GM23338 (cell line): ENCODE measurements at regions not wholly inside any gene's neighbourhood (a gene's known extent, or its start where the extent isn't known, plus 50 kb on each side); places are given as distances from the start of the nearest gene placed in this dataset.
A peak's percentile ranks its signal among the peaks of the same experiment; 100 is the strongest.

Source experiments
- ATAC-seq: fragments of 200-7000 bp; cut with Tn5 transposase; 3 replicates; pipeline ENCODE4 v1.9.1; 2020
- DNase-seq: peaks from one replicate; pipeline ENCODE4 v3.0.0-alpha.2; 2015; ENCODE audit warnings: low spot score
- H2AFZ ChIP-seq: fragments of 200-600 bp; sonication (generic); 2 replicates; pipeline ENCODE4 v1.8.0; 2016; ENCODE audit warnings: antibody characterized with exemption, mild to moderate bottlenecking, moderate library complexity
- H3F3A ChIP-seq: fragments of 200-600 bp; sonication (generic); replicated peaks from 2 replicates; pipeline ENCODE4 v1.8.0; 2017; ENCODE audit warnings: antibody characterized with exemption, mixed run types, low read depth
- H3K27ac ChIP-seq: fragments of 200-600 bp; sonication (generic); 2 replicates; pipeline ENCODE4 v1.6.1; 2016; ENCODE audit warnings: low read depth
- H3K27me3 ChIP-seq: fragments of 200-600 bp; sonication (generic); 2 replicates; pipeline ENCODE4 v1.8.0; 2016; ENCODE audit warnings: mild to moderate bottlenecking, mixed run types, moderate library complexity; ENCODE audit not compliant: insufficient read depth
- H3K36me3 ChIP-seq: fragments of 200-600 bp; sonication (generic); 2 replicates; pipeline ENCODE4 v1.8.0; 2016; ENCODE audit warnings: mild to moderate bottlenecking; ENCODE audit not compliant: insufficient read depth
- H3K4me1 ChIP-seq: fragments of 200-600 bp; sonication (generic); 2 replicates; pipeline ENCODE4 v1.8.0; 2016; ENCODE audit warnings: mild to moderate bottlenecking, moderate library complexity; ENCODE audit not compliant: insufficient read depth
- H3K4me2 ChIP-seq: fragments of 200-600 bp; sonication (generic); 2 replicates; pipeline ENCODE4 v1.7.1; 2017; ENCODE audit warnings: mixed run types
- H3K4me3 ChIP-seq: fragments of 200-600 bp; sonication (generic); 2 replicates; pipeline ENCODE4 v1.6.1; 2016; ENCODE audit warnings: mixed run types
- H3K79me2 ChIP-seq: fragments of 200-600 bp; sonication (generic); replicated peaks from 2 replicates; pipeline ENCODE4 v1.8.0; 2017; ENCODE audit warnings: mild to moderate bottlenecking; ENCODE audit not compliant: insufficient read depth
- H3K9me2 ChIP-seq: fragments of 200-600 bp; sonication (generic); 2 replicates; pipeline ENCODE4 v1.8.0; 2017; ENCODE audit not compliant: insufficient read depth
- H4K20me1 ChIP-seq: fragments of 200-600 bp; sonication (generic); replicated peaks from 2 replicates; pipeline ENCODE4 v1.8.0; 2017; ENCODE audit warnings: mild to moderate bottlenecking; ENCODE audit not compliant: insufficient read depth
- H3K27ac Mint-ChIP-seq: 2 replicates; pipeline ENCODE4 v1.8.0; 2020; ENCODE audit warnings: inconsistent platforms, mild to moderate bottlenecking, moderate library complexity, mixed read lengths
- H3K27me3 Mint-ChIP-seq: 3 replicates; pipeline ENCODE4 v1.8.0; 2022; ENCODE audit warnings: low read depth, mild to moderate bottlenecking, moderate library complexity, mixed read lengths, inconsistent platforms; ENCODE audit not compliant: insufficient read depth, poor library complexity
- H3K36me3 Mint-ChIP-seq: 3 replicates; pipeline ENCODE4 v1.8.0; 2021; ENCODE audit warnings: low read depth, mild to moderate bottlenecking, inconsistent platforms, moderate library complexity, mixed read lengths
- H3K4me1 Mint-ChIP-seq: 3 replicates; pipeline ENCODE4 v1.8.0; 2020; ENCODE audit warnings: mild to moderate bottlenecking, inconsistent platforms, mixed read lengths
- H3K4me3 Mint-ChIP-seq: 3 replicates; pipeline ENCODE4 v1.8.0; 2021; ENCODE audit warnings: moderate library complexity, mild to moderate bottlenecking, inconsistent platforms, mixed read lengths
- H3K9me3 Mint-ChIP-seq: 3 replicates; pipeline ENCODE4 v1.8.0; 2020; ENCODE audit warnings: moderate library complexity, mild to moderate bottlenecking, inconsistent platforms, mixed read lengths
- CREB1 ChIP-seq: fragments of 250-450 bp; sonication (Bioruptor Pico); IDR thresholded peaks from 2 replicates; pipeline ENCODE4 v1.5.0; 2020; ENCODE audit warnings: low read depth, mild to moderate bottlenecking, moderate library complexity
- CTCF ChIP-seq, 2 experiments: fragments of 200-600 bp in 1 of 2; sonication (generic) in 1 of 2; conservative IDR thresholded peaks; 2 replicates each; pipeline versions ENCODE4 v1.5.1 to v1.6.1; 2016 to 2017; ENCODE audit warnings: antibody characterized with exemption in 2 of 2, low read depth in 2 of 2, mild to moderate bottlenecking in 2 of 2, moderate library complexity in 1 of 2
- ETS1 ChIP-seq: IDR thresholded peaks from 2 replicates; pipeline ENCODE4 v1.6.1; 2016; ENCODE audit warnings: antibody characterized with exemption
- EZH2 ChIP-seq: fragments of 200-600 bp; sonication (generic); IDR thresholded peaks from one replicate; pipeline ENCODE4 v1.8.0; 2017; ENCODE audit warnings: antibody characterized with exemption, mild to moderate bottlenecking, low read depth; ENCODE audit not compliant: unreplicated experiment
- EZH2phosphoT487 ChIP-seq: fragments of 200-600 bp; sonication (generic); IDR thresholded peaks from one replicate; pipeline ENCODE4 v1.8.1; 2018; ENCODE audit warnings: antibody characterized with exemption; ENCODE audit not compliant: unreplicated experiment
- JUNB ChIP-seq: IDR thresholded peaks from one replicate; pipeline ENCODE4 v1.6.1; 2016; ENCODE audit warnings: antibody characterized with exemption; ENCODE audit not compliant: unreplicated experiment
- NANOG ChIP-seq: IDR thresholded peaks from 2 replicates; pipeline ENCODE4 v1.6.1; 2016; ENCODE audit warnings: antibody characterized with exemption, borderline replicate concordance
- POLR2AphosphoS5 ChIP-seq: IDR thresholded peaks from 2 replicates; pipeline ENCODE4 v1.6.1; 2016; ENCODE audit warnings: antibody characterized with exemption, low read depth
- REST ChIP-seq: IDR thresholded peaks from one replicate; pipeline ENCODE4 v1.6.1; 2018; ENCODE audit warnings: antibody characterized with exemption; ENCODE audit not compliant: unreplicated experiment
- STAT1 ChIP-seq: IDR thresholded peaks from one replicate; pipeline ENCODE4 v1.6.1; 2016; ENCODE audit warnings: antibody characterized with exemption; ENCODE audit not compliant: unreplicated experiment
- ZNF114 ChIP-seq: fragments of 250-450 bp; sonication (Bioruptor Pico); IDR thresholded peaks from 2 replicates; pipeline ENCODE4 v1.5.0; 2020; ENCODE audit warnings: mild to moderate bottlenecking, moderate library complexity
- ZNF331 ChIP-seq: fragments of 250-450 bp; sonication (Bioruptor Pico); IDR thresholded peaks from 2 replicates; pipeline ENCODE4 v1.5.0; 2020; ENCODE audit warnings: low read depth, mild to moderate bottlenecking, moderate library complexity
- ZNF462 ChIP-seq: fragments of 250-450 bp; sonication (Bioruptor Pico); IDR thresholded peaks from 2 replicates; pipeline ENCODE4 v1.5.0; 2020; ENCODE audit warnings: mild to moderate bottlenecking, moderate library complexity

- H3K27ac ChIP-seq = no peak overlapping the region
- no peaks in the 10 kb centered on the region for H3K36me3 Mint-ChIP-seq
- DNase-seq (peak; percentile 45), ATAC-seq (peak; percentile 54)
- no peaks in the 10 kb centered on the region for H3K79me2 ChIP-seq
- H3K4me3 ChIP-seq = no peak overlapping the region
- H2AFZ ChIP-seq = no peak overlapping the region
- H3K4me1 Mint-ChIP-seq = peaks cover 43% of the 10 kb centered on the region
- H3K9me3 Mint-ChIP-seq = no peaks in the 10 kb centered on the region
- peaks cover 42% of the 10 kb centered on the region for H3K4me1 ChIP-seq
- no peaks in the 10 kb centered on the region for H4K20me1 ChIP-seq
- no peak overlapping the region for H3K27ac Mint-ChIP-seq
- no peaks in the 10 kb centered on the region for H3K27me3 ChIP-seq
- H3F3A ChIP-seq = no peaks in the 10 kb centered on the region
- no peaks in the 10 kb centered on the region for H3K36me3 ChIP-seq
- no peaks in the 10 kb centered on the region for H3K27me3 Mint-ChIP-seq
- peaks cover 4% of the 10 kb centered on the region for H3K9me2 ChIP-seq
- H3K4me2 ChIP-seq = peak overlapping the region; percentile 43
- TF ChIP-seq EZH2phosphoT487 = no peak
- no peak for TF ChIP-seq CREB1
- no peak for TF ChIP-seq POLR2AphosphoS5
- TF ChIP-seq ETS1 = no peak
- no peak for TF ChIP-seq REST
- no peak for TF ChIP-seq CTCF (conservative IDR thresholded peaks at IDR 0.05; ENCODE audit: low read depth in 2 of 2)
- no peak for TF ChIP-seq JUNB
- TF ChIP-seq NANOG = no peak
- no peak for TF ChIP-seq ZNF114
- TF ChIP-seq ZNF462 (CRISPR knock-in tag) = no peak
- TF ChIP-seq EZH2 = no peak
- TF ChIP-seq STAT1 = no peak
- no peak for TF ChIP-seq ZNF331 (CRISPR knock-in tag)
- H3K4me3 Mint-ChIP-seq = no peak overlapping the region
These were observed 74.7 kb upstream of the GNAO1 start for GRCh38 chr16:56116577-56116964.
